OCI-LY7 (cell line): ENCODE measurements at regions not wholly inside any gene's neighbourhood (a gene's known extent, or its start where the extent isn't known, plus 50 kb on each side); places are given as distances from the start of the nearest gene placed in this dataset.

Experiments
- BruUV-seq: library from RNA; stranded (reverse); fragments of 400-500 nt; replicated peaks from 2 replicates; lab custom pipeline; 2021; lab: Mats Ljungman, UMichigan
- CTCF ChIA-PET: fragments of 300-600 bp; sonication (Branson Sonifier 250); formaldehyde crosslinking; loops from one replicate; lab custom pipeline; 2022; ENCODE audit warnings: antibody characterized with exemption; ENCODE audit not compliant: unreplicated experiment; lab: Charles Lee
- POLR2A ChIA-PET: fragments of 300-600 bp; sonication (Branson Sonifier 250); formaldehyde crosslinking; loops from one replicate; lab custom pipeline; 2022; ENCODE audit warnings: antibody characterized with exemption; lab: Charles Lee
- DNase-seq: peaks from one replicate; pipeline ENCODE4 v3.0.0-alpha.2; 2015; ENCODE audit warnings: low spot score
- H2AFZ ChIP-seq: fragments of 200-600 bp; sonication (generic), shearing (Covaris generic); 2 replicates; pipeline ENCODE4 v1.6.1; 2014; ENCODE audit warnings: mild to moderate bottlenecking, antibody characterized with exemption, low read length, moderate library complexity
- H3K27ac ChIP-seq: fragments of 200-600 bp; sonication (generic); 2 replicates; pipeline ENCODE4 v1.5.1; 2014; ENCODE audit warnings: mixed run types, low read depth, mild to moderate bottlenecking, moderate library complexity, low read length, inconsistent platforms; ENCODE audit not compliant: poor library complexity, severe bottlenecking
- H3K36me3 ChIP-seq: fragments of 200-600 bp; sonication (generic); 2 replicates; pipeline ENCODE4 v1.6.1; 2014; ENCODE audit warnings: mild to moderate bottlenecking, antibody characterized with exemption, low read length, moderate library complexity, mixed read lengths; ENCODE audit not compliant: insufficient read depth
- H3K4me1 ChIP-seq: fragments of 200-600 bp; sonication (generic); 2 replicates; pipeline ENCODE4 v1.5.1; 2014; ENCODE audit warnings: mild to moderate bottlenecking, low read length; ENCODE audit not compliant: insufficient read depth, poor library complexity, severe bottlenecking
- H3K4me2 ChIP-seq: fragments of 200-600 bp; sonication (generic); 2 replicates; pipeline ENCODE4 v1.6.1; 2014; ENCODE audit warnings: mild to moderate bottlenecking, low read length
- H3K4me3 ChIP-seq: fragments of 200-600 bp; sonication (generic); 2 replicates; pipeline ENCODE4 v1.5.1; 2014; ENCODE audit warnings: mild to moderate bottlenecking, low read depth, low read length; ENCODE audit not compliant: poor library complexity, severe bottlenecking
- H3K79me2 ChIP-seq: fragments of 200-600 bp; sonication (generic); 2 replicates; pipeline ENCODE4 v1.6.1; 2016; ENCODE audit warnings: low read depth, mild to moderate bottlenecking, low read length, moderate library complexity, mixed read lengths; ENCODE audit not compliant: insufficient read depth
- H3K9me2 ChIP-seq: fragments of 200-600 bp; sonication (generic); 2 replicates; pipeline ENCODE4 v1.6.1; 2016; ENCODE audit warnings: mild to moderate bottlenecking, low read length, mixed read lengths; ENCODE audit not compliant: insufficient read depth
- H3K9me3 ChIP-seq: fragments of 200-600 bp; sonication (generic); 2 replicates; pipeline ENCODE4 v1.6.1; 2014; ENCODE audit warnings: mild to moderate bottlenecking, mixed run types, low read length, mixed read lengths
- H4K20me1 ChIP-seq: fragments of 200-600 bp; sonication (generic); 2 replicates; pipeline ENCODE4 v1.6.1; 2014; ENCODE audit warnings: mild to moderate bottlenecking, antibody characterized with exemption, low read length, moderate library complexity, mixed read lengths; ENCODE audit not compliant: insufficient read depth
- EZH2phosphoT487 ChIP-seq: fragments of 200-600 bp; sonication (generic); IDR thresholded peaks from 2 replicates; pipeline ENCODE4 v1.6.1; 2018; ENCODE audit warnings: low read depth, borderline replicate concordance, mild to moderate bottlenecking, mixed run types, antibody characterized with exemption, low read length, moderate library complexity, mixed read lengths
- intact Hi-C: fragments of 100-400 bp; cut with micrococcal nuclease; formaldehyde crosslinking; loops from one replicate; pipeline ENCODE4 v1.10.0; 2022; ENCODE audit not compliant: unreplicated experiment
- TF ChIP-seq, protein P1 (sequence below): fragments of 200-600 bp; sonication (generic); conservative IDR thresholded peaks from 2 replicates; pipeline ENCODE4 v1.5.1; 2014; ENCODE audit warnings: mild to moderate bottlenecking, antibody characterized with exemption, low read length, moderate library complexity, mixed read lengths

- H2AFZ ChIP-seq: no peak overlapping the region
- H3K4me3 ChIP-seq: no peak overlapping the region
- no peak overlapping the region for H3K4me2 ChIP-seq
- TF ChIP-seq, protein P1, sequence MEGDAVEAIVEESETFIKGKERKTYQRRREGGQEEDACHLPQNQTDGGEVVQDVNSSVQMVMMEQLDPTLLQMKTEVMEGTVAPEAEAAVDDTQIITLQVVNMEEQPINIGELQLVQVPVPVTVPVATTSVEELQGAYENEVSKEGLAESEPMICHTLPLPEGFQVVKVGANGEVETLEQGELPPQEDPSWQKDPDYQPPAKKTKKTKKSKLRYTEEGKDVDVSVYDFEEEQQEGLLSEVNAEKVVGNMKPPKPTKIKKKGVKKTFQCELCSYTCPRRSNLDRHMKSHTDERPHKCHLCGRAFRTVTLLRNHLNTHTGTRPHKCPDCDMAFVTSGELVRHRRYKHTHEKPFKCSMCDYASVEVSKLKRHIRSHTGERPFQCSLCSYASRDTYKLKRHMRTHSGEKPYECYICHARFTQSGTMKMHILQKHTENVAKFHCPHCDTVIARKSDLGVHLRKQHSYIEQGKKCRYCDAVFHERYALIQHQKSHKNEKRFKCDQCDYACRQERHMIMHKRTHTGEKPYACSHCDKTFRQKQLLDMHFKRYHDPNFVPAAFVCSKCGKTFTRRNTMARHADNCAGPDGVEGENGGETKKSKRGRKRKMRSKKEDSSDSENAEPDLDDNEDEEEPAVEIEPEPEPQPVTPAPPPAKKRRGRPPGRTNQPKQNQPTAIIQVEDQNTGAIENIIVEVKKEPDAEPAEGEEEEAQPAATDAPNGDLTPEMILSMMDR: no peak
- TF ChIP-seq EZH2phosphoT487: no peak
- POLR2A ChIA-PET: interaction anchor here (0.6 kb wide), 1 partner anchor 11 kb away, joined by 3 read pairs; no protein-coding TSS in a partner anchor
- H3K4me1 ChIP-seq: no peaks in the 10 kb centered on the region
- H3K27ac ChIP-seq: no peak overlapping the region
- no TSS peak for BruUV-seq
- no peaks in the 10 kb centered on the region for H4K20me1 ChIP-seq
- H3K79me2 ChIP-seq: no peaks in the 10 kb centered on the region
- 0 out of 2 replicates have a peak, but pooled peaks cover 5% of the 10 kb centered on the region for H3K9me3 ChIP-seq
- DNase-seq: no peak
- no peaks in the 10 kb centered on the region for H3K9me2 ChIP-seq
- intact Hi-C loops: no loop called here
- CTCF ChIA-PET: no interaction called here
- H3K36me3 ChIP-seq: no peaks in the 10 kb centered on the region
Measured at GRCh38 chr13:89910166-89910565, 1437.3 kb upstream of the MIR17HG start.

DNA sequence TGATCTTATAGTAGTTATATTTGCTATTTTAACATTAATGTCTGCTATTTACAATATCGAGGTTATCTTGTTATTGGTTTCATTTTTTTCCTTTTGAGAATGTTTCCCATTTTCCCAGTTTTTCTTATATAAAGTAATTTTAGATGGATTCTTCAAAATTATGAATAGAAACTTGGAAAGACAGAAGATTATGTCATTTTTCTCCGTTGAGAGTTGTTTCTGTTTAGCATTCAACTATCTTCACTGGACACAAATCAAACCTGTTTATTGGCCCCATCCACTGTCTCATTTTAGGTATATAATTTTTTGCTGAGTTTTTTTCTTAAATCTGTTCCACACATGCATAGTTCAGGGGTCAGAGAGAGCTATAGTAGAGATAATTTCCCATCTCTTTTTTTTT, 1430.9 kb upstream of the MIR17HG start:
- no TSS peak for BruUV-seq
- intact Hi-C loops: no loop called here
- Histone ChIP-seq H3K27ac (no peak overlapping the region), H2AFZ (no peak overlapping the region), H3K79me2 (no peaks in the 10 kb centered on the region), H3K9me3 (0 out of 2 replicates have a peak, but pooled peaks cover 16% of the 10 kb centered on the region), H3K4me1 (no peaks in the 10 kb centered on the region), H3K4me3 (no peak overlapping the region), H3K9me2 (no peaks in the 10 kb centered on the region), H3K4me2 (no peak overlapping the region), H4K20me1 (no peaks in the 10 kb centered on the region), H3K36me3 (no peaks in the 10 kb centered on the region)
- CTCF ChIA-PET: no interaction called here
- TF ChIP-seq, protein P1: no peak
- no peak for TF ChIP-seq EZH2phosphoT487
- POLR2A ChIA-PET: interaction anchor here (0.7 to 1.5 kb wide), 2 partner anchors 13 to 137 kb away, joined by 3 read pairs; no protein-coding TSS in a partner anchor
- DNase-seq: no peak

- no peak overlapping the region for H3K4me2 ChIP-seq
- POLR2A ChIA-PET: interaction anchor here (1.0 to 1.6 kb wide), 2 partner anchors 31 to 33 kb away, joined by 3 read pairs; no protein-coding TSS in a partner anchor
- DNase-seq: no peak
- H3K27ac ChIP-seq: no peak overlapping the region
- H3K36me3 ChIP-seq: no peaks in the 10 kb centered on the region
- TF ChIP-seq, protein P1: no peak
- no peak for TF ChIP-seq EZH2phosphoT487
- BruUV-seq: no TSS peak
- no peaks in the 10 kb centered on the region for H3K4me1 ChIP-seq
- H4K20me1 ChIP-seq: no peaks in the 10 kb centered on the region
- intact Hi-C loops: no loop called here
- H2AFZ ChIP-seq: no peak overlapping the region
- CTCF ChIA-PET: no interaction called here
- H3K9me3 ChIP-seq: 0 out of 2 replicates have a peak, but pooled peaks cover 16% of the 10 kb centered on the region
- H3K4me3 ChIP-seq: no peak overlapping the region
- no peaks in the 10 kb centered on the region for H3K9me2 ChIP-seq
- no peaks in the 10 kb centered on the region for H3K79me2 ChIP-seq
Measured at GRCh38 chr13:89920461-89920860, 1427.0 kb upstream of the MIR17HG start.
